HCT116 (cell line): ENCODE measurements at regions not wholly inside any gene's neighbourhood (a gene's known extent, or its start where the extent isn't known, plus 50 kb on each side); places are given as distances from the start of the nearest gene placed in this dataset.
"Not testable (repeated sequence)": the region's sequence is repeated elsewhere in the genome, so short reads cannot be mapped to it uniquely, and the experiment has no call there.

ENCODE experiments used
- ATAC-seq: fragments of 200-7000 bp; cut with Tn5 transposase; 2 replicates; pipeline ENCODE4 v1.9.1; 2020; ENCODE audit warnings: mild to moderate bottlenecking, moderate library complexity
- BruUV-seq: library from RNA; stranded (reverse); fragments of 400-500 nt; replicated peaks from 2 replicates; lab custom pipeline; 2021; lab: Mats Ljungman, UMichigan
- CTCF ChIA-PET: fragments of 300-600 bp; sonication (Branson Sonifier 250); formaldehyde crosslinking; loops from one replicate; lab custom pipeline; 2021; ENCODE audit warnings: antibody characterized with exemption; lab: Charles Lee
- POLR2A ChIA-PET: fragments of 300-600, 350-600 bp; sonication (Branson Sonifier 250); formaldehyde crosslinking; loops from one replicate; lab custom pipeline; 2021; ENCODE audit warnings: antibody characterized with exemption; lab: Charles Lee
- RAD21 ChIA-PET, 2 experiments: fragments of 300-600 bp; sonication (Branson Sonifier 250); formaldehyde crosslinking; loops; one replicate each; lab custom pipeline; 2023; ENCODE audit warnings: low total read pairs in 2 of 2; ENCODE audit not compliant: uncharacterized antibody in 2 of 2, unreplicated experiment in 2 of 2, low non-redundant PET in 1 of 2; lab: Charles Lee
- DNase-seq: peaks from one replicate; pipeline ENCODE4 v3.0.0-alpha.2; 2010; ENCODE audit warnings: low read depth, low spot score
- H2AFZ ChIP-seq: fragments of 200-600 bp; shearing (Covaris generic), sonication (generic); 2 replicates; pipeline ENCODE4 v1.6.1; 2017; ENCODE audit warnings: low read depth, mixed run types, mixed read lengths, antibody characterized with exemption, low read length; ENCODE audit not compliant: poor library complexity, severe bottlenecking
- H3K27ac ChIP-seq: 2 replicates; pipeline ENCODE4 v1.5.1; 2012; ENCODE audit warnings: low read depth, low read length
- H3K27me3 ChIP-seq: fragments of 200-600 bp; sonication (generic); 2 replicates; pipeline ENCODE4 v1.6.1; 2016; ENCODE audit warnings: mixed run types, low read length, mixed read lengths; ENCODE audit not compliant: insufficient read depth
- H3K36me3 ChIP-seq, 2 experiments: fragments of 200-500 bp in 1 of 2; fragments of 200-600 bp in 1 of 2; sonication (Bioruptor generic) in 1 of 2; sonication (generic) in 1 of 2; 2 replicates each; pipeline versions ENCODE4 v1.5.1 to v1.6.1; 2014 to 2016; ENCODE audit warnings: low read length in 2 of 2, inconsistent platforms in 1 of 2, mixed read lengths in 1 of 2, mixed run types in 1 of 2; ENCODE audit not compliant: insufficient read depth in 2 of 2, control insufficient read depth in 1 of 2
- H3K4me1 ChIP-seq, 2 experiments: fragments of 200-600 bp in 1 of 2; sonication (generic) in 1 of 2; 2 replicates each; pipeline versions ENCODE4 v1.5.1 to v1.6.1; 2012 to 2017; ENCODE audit warnings: low read length in 2 of 2, inconsistent platforms in 1 of 2, mild to moderate bottlenecking in 1 of 2, mixed read lengths in 1 of 2, mixed run types in 1 of 2, moderate library complexity in 1 of 2; ENCODE audit not compliant: insufficient read depth in 2 of 2, control insufficient read depth in 1 of 2
- H3K4me2 ChIP-seq: fragments of 200-600 bp; sonication (generic); 2 replicates; pipeline ENCODE4 v1.6.1; 2017; ENCODE audit warnings: mixed run types, low read length, mixed read lengths
- H3K4me3 ChIP-seq, 2 experiments: fragments of 200-600 bp in 1 of 2; sonication (generic) in 1 of 2; replicated peaks in 1 of 2; 2 replicates each; pipeline ENCODE4 v1.5.1; 2011 to 2016; ENCODE audit warnings: low read length in 2 of 2, control low read depth in 1 of 2, low read depth in 1 of 2, mild to moderate bottlenecking in 1 of 2, mixed read lengths in 1 of 2, mixed run types in 1 of 2
- H3K79me2 ChIP-seq: fragments of 200-600 bp; sonication (generic); 2 replicates; pipeline ENCODE4 v1.6.1; 2017; ENCODE audit warnings: mild to moderate bottlenecking, mixed run types, low read length, moderate library complexity, mixed read lengths; ENCODE audit not compliant: insufficient read depth
- H3K9ac ChIP-seq: fragments of 200-600 bp; sonication (generic); 2 replicates; pipeline ENCODE4 v1.6.1; 2016; ENCODE audit warnings: low read length, mixed read lengths
- H3K9me2 ChIP-seq: fragments of 200-600 bp; sonication (generic), shearing (Covaris generic); 2 replicates; pipeline ENCODE4 v1.6.1; 2017; ENCODE audit warnings: mixed run types, mild to moderate bottlenecking, moderate library complexity; ENCODE audit not compliant: insufficient read depth
- H3K9me3 ChIP-seq, 2 experiments: fragments of 200-500 bp in 1 of 2; fragments of 200-600 bp in 1 of 2; sonication (Bioruptor generic) in 1 of 2; sonication (generic) in 1 of 2; 2 replicates each; pipeline ENCODE4 v1.6.1; 2014 to 2017; ENCODE audit warnings: low read length in 2 of 2, mixed read lengths in 2 of 2, inconsistent platforms in 1 of 2, low read depth in 1 of 2, mild to moderate bottlenecking in 1 of 2, mixed run types in 1 of 2, moderate library complexity in 1 of 2; ENCODE audit not compliant: control insufficient read depth in 1 of 2, insufficient read depth in 1 of 2
- H4K20me1 ChIP-seq: fragments of 200-600 bp; sonication (generic), shearing (Covaris generic); 2 replicates; pipeline ENCODE4 v1.6.1; 2017; ENCODE audit warnings: mixed run types, mild to moderate bottlenecking, moderate library complexity; ENCODE audit not compliant: insufficient read depth
- EGR1 ChIP-seq: IDR thresholded peaks from 2 replicates; pipeline ENCODE4 v1.6.1; 2012; ENCODE audit warnings: low read depth
- ELF1 ChIP-seq: IDR thresholded peaks from 2 replicates; pipeline ENCODE4 v1.6.1; 2012; ENCODE audit warnings: low read depth, borderline replicate concordance
- FOSL1 ChIP-seq: IDR thresholded peaks from 2 replicates; pipeline ENCODE4 v1.6.1; 2012; ENCODE audit warnings: low read depth
- JUND ChIP-seq: IDR thresholded peaks from 2 replicates; pipeline ENCODE4 v1.6.1; 2012
- RAD21 ChIP-seq: IDR thresholded peaks from 2 replicates; pipeline ENCODE4 v1.6.1; 2012; ENCODE audit warnings: low read depth, mild to moderate bottlenecking
- SRF ChIP-seq: IDR thresholded peaks from 2 replicates; pipeline ENCODE4 v1.6.1; 2012; ENCODE audit warnings: low read depth
- YY1 ChIP-seq: IDR thresholded peaks from 2 replicates; pipeline ENCODE4 v1.6.1; 2011; ENCODE audit warnings: low read length, low read depth, moderate library complexity, mild to moderate bottlenecking; ENCODE audit not compliant: insufficient replicate concordance; ENCODE audit errors: extremely low read depth
- ZFX ChIP-seq: fragments of 450-650 bp; IDR thresholded peaks from 2 replicates; pipeline ENCODE4 v1.6.1; 2017
- intact Hi-C: fragments of 100-400 bp; cut with micrococcal nuclease; formaldehyde crosslinking; loops from 2 replicates; pipeline ENCODE4 v1.10.0; 2022
- TF ChIP-seq, protein P1 (sequence below): IDR thresholded peaks from 2 replicates; pipeline ENCODE4 v1.6.1; 2012
- TF ChIP-seq, protein P2 (sequence below): IDR thresholded peaks from 2 replicates; pipeline ENCODE4 v1.6.1; 2012; ENCODE audit warnings: low read depth

DNA sequence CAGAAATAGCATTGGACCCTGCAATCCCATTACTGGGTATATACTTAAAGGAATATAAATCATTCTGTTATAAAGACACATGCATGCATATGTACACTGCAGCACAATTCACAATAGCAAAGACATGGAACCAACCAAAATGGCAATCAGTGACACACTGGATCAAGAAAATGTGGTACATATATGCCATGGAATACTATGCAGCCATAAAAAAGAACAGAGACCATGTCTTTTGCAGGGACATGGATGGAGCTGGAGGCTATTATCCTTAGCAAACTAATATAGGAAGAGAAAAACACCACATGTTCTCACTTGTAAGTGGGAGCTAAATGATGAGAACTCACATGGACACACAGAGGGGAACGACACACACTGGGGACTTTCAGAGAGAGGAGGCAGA lies 53.9 kb upstream of the GOLGA8A start:
- H3K4me1 ChIP-seq, H3K4me3 ChIP-seq, H3K4me2 ChIP-seq, H3K9ac ChIP-seq, H3K9me2 ChIP-seq, intact Hi-C loops, H3K27me3 ChIP-seq, H2AFZ ChIP-seq, DNase-seq, H3K36me3 ChIP-seq, BruUV-seq, RAD21 ChIA-PET, H3K79me2 ChIP-seq, H4K20me1 ChIP-seq, H3K27ac ChIP-seq, ATAC-seq, H3K9me3 ChIP-seq, POLR2A ChIA-PET, CTCF ChIA-PET: not testable (repeated sequence)

DNA sequence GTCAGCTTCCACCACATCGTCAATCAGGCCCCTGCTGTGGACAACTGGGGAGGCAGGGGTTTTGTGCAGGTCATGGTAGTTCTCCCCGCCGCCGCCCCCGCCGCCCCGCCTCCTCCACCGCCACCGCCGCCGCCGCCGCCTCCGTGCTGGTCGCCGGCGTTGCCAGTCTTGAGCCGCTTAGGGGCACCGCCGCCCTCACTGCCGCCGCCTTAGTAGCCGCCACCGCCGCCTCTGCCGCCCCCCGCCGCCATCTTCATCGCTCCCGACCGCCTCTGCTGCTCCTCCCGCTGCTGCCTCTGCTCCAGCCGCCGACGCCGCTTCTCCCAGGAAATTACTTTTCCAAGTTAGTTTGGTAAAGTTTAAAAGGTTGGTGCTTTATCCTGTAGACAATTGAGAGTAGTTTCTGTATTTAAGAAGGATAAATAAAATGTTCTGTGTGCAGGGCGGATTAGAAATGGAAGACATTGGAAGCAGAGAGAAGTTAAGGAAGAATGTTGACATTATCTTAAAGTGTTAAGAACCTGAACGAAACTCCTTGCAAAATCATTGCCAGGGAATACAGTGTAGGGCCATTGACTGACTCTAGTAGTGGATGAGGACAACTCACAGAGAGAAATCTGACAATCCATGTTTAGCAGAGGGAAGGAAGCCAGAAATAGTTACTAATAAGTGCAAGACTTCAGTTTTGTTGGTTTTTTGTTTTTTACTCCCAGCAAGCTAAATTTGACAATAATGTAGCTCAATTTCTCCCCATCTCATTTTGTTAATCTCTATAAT lies 53.0 kb upstream of the GOLGA8A start:
- H3K9me2 ChIP-seq = no peaks in the 10 kb centered on the region
- no peaks in the 10 kb centered on the region for H3K9me3 ChIP-seq
- H2AFZ ChIP-seq = no peak overlapping the region
- intact Hi-C loops = no loop called here
- H3K4me3 ChIP-seq = no peak overlapping the region
- H4K20me1 ChIP-seq = no peaks in the 10 kb centered on the region
- RAD21 ChIA-PET = no interaction called here
- H3K4me2 ChIP-seq = no peak overlapping the region
- POLR2A ChIA-PET = no interaction called here
- DNase-seq (no peak), ATAC-seq (no peak)
- no TSS peak for BruUV-seq
- no peaks in the 10 kb centered on the region; the same call in 1 of the 2 replicates for H3K27me3 ChIP-seq
- no peaks in the 10 kb centered on the region for H3K4me1 ChIP-seq
- TF ChIP-seq, protein P1, sequence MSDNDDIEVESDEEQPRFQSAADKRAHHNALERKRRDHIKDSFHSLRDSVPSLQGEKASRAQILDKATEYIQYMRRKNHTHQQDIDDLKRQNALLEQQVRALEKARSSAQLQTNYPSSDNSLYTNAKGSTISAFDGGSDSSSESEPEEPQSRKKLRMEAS = no peak
- TF ChIP-seq JUND (no peak), EGR1 (no peak), SRF (no peak), FOSL1 (no peak), YY1 (no peak), ELF1 (no peak), RAD21 (no peak), ZFX (no peak)
- TF ChIP-seq, protein P2, sequence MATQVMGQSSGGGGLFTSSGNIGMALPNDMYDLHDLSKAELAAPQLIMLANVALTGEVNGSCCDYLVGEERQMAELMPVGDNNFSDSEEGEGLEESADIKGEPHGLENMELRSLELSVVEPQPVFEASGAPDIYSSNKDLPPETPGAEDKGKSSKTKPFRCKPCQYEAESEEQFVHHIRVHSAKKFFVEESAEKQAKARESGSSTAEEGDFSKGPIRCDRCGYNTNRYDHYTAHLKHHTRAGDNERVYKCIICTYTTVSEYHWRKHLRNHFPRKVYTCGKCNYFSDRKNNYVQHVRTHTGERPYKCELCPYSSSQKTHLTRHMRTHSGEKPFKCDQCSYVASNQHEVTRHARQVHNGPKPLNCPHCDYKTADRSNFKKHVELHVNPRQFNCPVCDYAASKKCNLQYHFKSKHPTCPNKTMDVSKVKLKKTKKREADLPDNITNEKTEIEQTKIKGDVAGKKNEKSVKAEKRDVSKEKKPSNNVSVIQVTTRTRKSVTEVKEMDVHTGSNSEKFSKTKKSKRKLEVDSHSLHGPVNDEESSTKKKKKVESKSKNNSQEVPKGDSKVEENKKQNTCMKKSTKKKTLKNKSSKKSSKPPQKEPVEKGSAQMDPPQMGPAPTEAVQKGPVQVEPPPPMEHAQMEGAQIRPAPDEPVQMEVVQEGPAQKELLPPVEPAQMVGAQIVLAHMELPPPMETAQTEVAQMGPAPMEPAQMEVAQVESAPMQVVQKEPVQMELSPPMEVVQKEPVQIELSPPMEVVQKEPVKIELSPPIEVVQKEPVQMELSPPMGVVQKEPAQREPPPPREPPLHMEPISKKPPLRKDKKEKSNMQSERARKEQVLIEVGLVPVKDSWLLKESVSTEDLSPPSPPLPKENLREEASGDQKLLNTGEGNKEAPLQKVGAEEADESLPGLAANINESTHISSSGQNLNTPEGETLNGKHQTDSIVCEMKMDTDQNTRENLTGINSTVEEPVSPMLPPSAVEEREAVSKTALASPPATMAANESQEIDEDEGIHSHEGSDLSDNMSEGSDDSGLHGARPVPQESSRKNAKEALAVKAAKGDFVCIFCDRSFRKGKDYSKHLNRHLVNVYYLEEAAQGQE = no peak
- H3K27ac ChIP-seq = no peak overlapping the region
- no peaks in the 10 kb centered on the region for H3K36me3 ChIP-seq
- H3K9ac ChIP-seq = no peak overlapping the region
- no peaks in the 10 kb centered on the region for H3K79me2 ChIP-seq
- CTCF ChIA-PET = no interaction called here
